Endothelial cell of umbilical vein (primary cell): ENCODE measurements at regions not wholly inside any gene's neighbourhood (a gene's known extent, or its start where the extent isn't known, plus 50 kb on each side); places are given as distances from the start of the nearest gene placed in this dataset.
"Not testable (repeated sequence)": the region's sequence is repeated elsewhere in the genome, so short reads cannot be mapped to it uniquely, and the experiment has no call there.

Source experiments
- EZH2 ChIP-seq: IDR thresholded peaks from 2 replicates; pipeline ENCODE4 v1.6.1; 2012; ENCODE audit warnings: borderline replicate concordance, low read depth, mild to moderate bottlenecking, moderate library complexity, low read length, inconsistent platforms; ENCODE audit not compliant: severe bottlenecking
- JUN ChIP-seq: IDR thresholded peaks from 2 replicates; pipeline ENCODE4 v1.6.1; 2011; ENCODE audit warnings: borderline replicate concordance, low read depth; ENCODE audit not compliant: insufficient read length, insufficient read depth
- POLR2AphosphoS5 ChIP-seq: IDR thresholded peaks from 2 replicates; pipeline ENCODE4 v1.6.1; 2012; ENCODE audit warnings: low read depth, mild to moderate bottlenecking, control low read depth, low read length, moderate library complexity; ENCODE audit not compliant: insufficient read depth
- TF ChIP-seq, protein P1 (sequence below), 2 donors: IDR thresholded peaks; 1 replicate in 1 of 2; 2 replicates in 1 of 2; pipeline ENCODE4 v1.5.1; 2011; ENCODE audit warnings: low read length in 2 of 2, mild to moderate bottlenecking in 2 of 2, moderate library complexity in 2 of 2, control low read depth in 1 of 2, inconsistent platforms in 1 of 2, low read depth in 1 of 2; ENCODE audit not compliant: insufficient read depth in 1 of 2; ENCODE audit errors: extremely low read depth in 1 of 2
- TF ChIP-seq, protein P2 (sequence below): IDR thresholded peaks from 2 replicates; pipeline ENCODE4 v1.6.1; 2011; ENCODE audit not compliant: insufficient read depth, insufficient read length

DNA sequence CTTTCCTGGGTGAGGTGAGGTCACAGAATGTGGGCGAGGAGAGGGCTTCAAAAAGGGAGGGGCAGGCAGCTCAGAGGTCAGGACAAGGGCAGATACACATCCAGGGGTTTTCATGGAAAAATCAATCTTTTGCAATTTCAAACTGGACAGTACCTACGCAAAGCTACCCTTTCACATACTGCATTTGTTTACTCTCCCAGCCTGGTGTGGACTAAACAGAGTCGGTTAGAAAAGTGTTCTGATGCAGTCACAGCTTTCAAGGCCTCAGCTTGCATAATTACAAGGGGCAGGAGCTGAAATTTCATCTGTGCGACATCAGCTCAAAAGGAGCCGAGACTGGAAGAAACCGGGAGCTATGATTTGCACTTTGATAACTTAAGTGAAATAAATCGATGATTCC, 351.8 kb downstream of the TEX29 start:
- not testable (repeated sequence) for TF ChIP-seq EZH2, POLR2AphosphoS5, JUN
- TF ChIP-seq, protein P1, sequence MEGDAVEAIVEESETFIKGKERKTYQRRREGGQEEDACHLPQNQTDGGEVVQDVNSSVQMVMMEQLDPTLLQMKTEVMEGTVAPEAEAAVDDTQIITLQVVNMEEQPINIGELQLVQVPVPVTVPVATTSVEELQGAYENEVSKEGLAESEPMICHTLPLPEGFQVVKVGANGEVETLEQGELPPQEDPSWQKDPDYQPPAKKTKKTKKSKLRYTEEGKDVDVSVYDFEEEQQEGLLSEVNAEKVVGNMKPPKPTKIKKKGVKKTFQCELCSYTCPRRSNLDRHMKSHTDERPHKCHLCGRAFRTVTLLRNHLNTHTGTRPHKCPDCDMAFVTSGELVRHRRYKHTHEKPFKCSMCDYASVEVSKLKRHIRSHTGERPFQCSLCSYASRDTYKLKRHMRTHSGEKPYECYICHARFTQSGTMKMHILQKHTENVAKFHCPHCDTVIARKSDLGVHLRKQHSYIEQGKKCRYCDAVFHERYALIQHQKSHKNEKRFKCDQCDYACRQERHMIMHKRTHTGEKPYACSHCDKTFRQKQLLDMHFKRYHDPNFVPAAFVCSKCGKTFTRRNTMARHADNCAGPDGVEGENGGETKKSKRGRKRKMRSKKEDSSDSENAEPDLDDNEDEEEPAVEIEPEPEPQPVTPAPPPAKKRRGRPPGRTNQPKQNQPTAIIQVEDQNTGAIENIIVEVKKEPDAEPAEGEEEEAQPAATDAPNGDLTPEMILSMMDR (IDR thresholded peaks at IDR 0.05; ENCODE audit: extremely low read depth in 1 of 2, insufficient read depth in 1 of 2, low read depth in 1 of 2, low read length in 2 of 2) = not testable (repeated sequence)
- TF ChIP-seq, protein P2, sequence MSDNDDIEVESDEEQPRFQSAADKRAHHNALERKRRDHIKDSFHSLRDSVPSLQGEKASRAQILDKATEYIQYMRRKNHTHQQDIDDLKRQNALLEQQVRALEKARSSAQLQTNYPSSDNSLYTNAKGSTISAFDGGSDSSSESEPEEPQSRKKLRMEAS = not testable (repeated sequence)
